ENCODE measurements at regions not wholly inside any gene's neighbourhood (a gene's known extent, or its start where the extent isn't known, plus 50 kb on each side); places are given as distances from the start of the nearest gene placed in this dataset.
"Not testable (repeated sequence)": the region's sequence is repeated elsewhere in the genome, so short reads cannot be mapped to it uniquely, and the experiment has no call there.

GRCh38 chr6:170213637-170214018 is 77.2 kb downstream of the DLL1 start:
- not testable (repeated sequence) for DNase-seq (ENCODE audit: low read depth, low spot score)

GRCh38 chr6:170212956-170213636 is 77.8 kb downstream of the DLL1 start:
- DNase-seq (ENCODE audit: low read depth, low spot score): no peak

GRCh38 chr6:170212051-170212756 is 78.7 kb downstream of the DLL1 start:
- no peak for DNase-seq (ENCODE audit: low read depth, low spot score)

GRCh38 chr6:170211404-170212025 is 79.4 kb downstream of the DLL1 start:
- no peak for DNase-seq (ENCODE audit: low read depth, low spot score)

GRCh38 chr6:170210651-170211403 is 80.1 kb downstream of the DLL1 start:
- no peak for DNase-seq (ENCODE audit: low read depth, low spot score)

- no peak for DNase-seq (ENCODE audit: low read depth, low spot score)
Observed at GRCh38 chr6:170210026-170210390, 80.9 kb downstream of the DLL1 start.

GRCh38 chr6:170209354-170210025 is 81.4 kb downstream of the DLL1 start:
- DNase-seq (ENCODE audit: low read depth, low spot score): no peak

- no peak for DNase-seq (ENCODE audit: low read depth, low spot score)
Observed at GRCh38 chr6:170208651-170209353, 82.1 kb downstream of the DLL1 start.

- DNase-seq (ENCODE audit: low read depth, low spot score): no peak
Observed at GRCh38 chr6:170208182-170208601, 82.7 kb downstream of the DLL1 start.

- DNase-seq (ENCODE audit: low read depth, low spot score): no peak
Observed at GRCh38 chr6:170207586-170208181, 83.2 kb downstream of the DLL1 start.

- no peak for DNase-seq (ENCODE audit: low read depth, low spot score)
Observed at GRCh38 chr6:170206851-170207431, 83.9 kb downstream of the DLL1 start.

GRCh38 chr6:170206317-170206621 is 84.6 kb downstream of the DLL1 start:
- DNase-seq (ENCODE audit: low read depth, low spot score): no peak

- DNase-seq (ENCODE audit: low read depth, low spot score): no peak
Observed at GRCh38 chr6:170205534-170206316, 85.2 kb downstream of the DLL1 start.

GRCh38 chr6:170205126-170205525 is 85.8 kb downstream of the DLL1 start:
- DNase-seq (ENCODE audit: low read depth, low spot score): no peak

GRCh38 chr6:170203212-170203611 is 87.7 kb downstream of the DLL1 start:
- DNase-seq (ENCODE audit: low read depth, low spot score): no peak

- DNase-seq (ENCODE audit: low read depth, low spot score): no peak
Observed at GRCh38 chr6:170202416-170203135, 88.3 kb downstream of the DLL1 start.

GRCh38 chr6:170201361-170201760 is 89.5 kb downstream of the DLL1 start:
- no peak for DNase-seq (ENCODE audit: low read depth, low spot score)

- no peak for DNase-seq (ENCODE audit: low read depth, low spot score)
Observed at GRCh38 chr6:170200458-170200891, 90.4 kb downstream of the DLL1 start.

GRCh38 chr6:170199716-170200115 is 91.2 kb downstream of the DLL1 start:
- no peak for DNase-seq (ENCODE audit: low read depth, low spot score)
